Mucosa of rectum (tissue), 2 donors: ENCODE measurements at regions not wholly inside any gene's neighbourhood (a gene's known extent, or its start where the extent isn't known, plus 50 kb on each side); places are given as distances from the start of the nearest gene placed in this dataset.

Source experiments
- H3K27ac ChIP-seq, 2 donors: one replicate each; pipeline ENCODE4 v1.7.0; 2013; ENCODE audit warnings: inconsistent platforms in 2 of 2, low read depth in 2 of 2, low read length in 2 of 2
- H3K27me3 ChIP-seq, 2 donors: one replicate each; pipeline ENCODE4 v1.7.0; 2013; ENCODE audit warnings: low read length in 2 of 2; ENCODE audit not compliant: control insufficient read depth in 2 of 2, insufficient read depth in 2 of 2
- H3K36me3 ChIP-seq, 2 donors: one replicate each; pipeline ENCODE4 v1.7.0; 2013; ENCODE audit warnings: low read length in 2 of 2; ENCODE audit not compliant: control insufficient read depth in 2 of 2, insufficient read depth in 2 of 2
- H3K4me1 ChIP-seq, 2 donors: one replicate each; pipeline ENCODE4 v1.7.0; 2013; ENCODE audit warnings: low read length in 2 of 2, mild to moderate bottlenecking in 1 of 2; ENCODE audit not compliant: control insufficient read depth in 2 of 2, insufficient read depth in 2 of 2
- H3K4me3 ChIP-seq, 2 donors: one replicate each; pipeline ENCODE4 v1.7.0; 2013; ENCODE audit warnings: low read length in 2 of 2
- H3K9ac ChIP-seq, 2 donors: one replicate each; pipeline ENCODE4 v1.7.0; 2013; ENCODE audit warnings: low read length in 2 of 2, low read depth in 1 of 2, mild to moderate bottlenecking in 1 of 2
- H3K9me3 ChIP-seq, 2 donors: one replicate each; pipeline ENCODE4 v1.7.0; 2013; ENCODE audit warnings: low read length in 2 of 2; ENCODE audit not compliant: control insufficient read depth in 2 of 2
- donor health status: healthy.
- donor health status: Normal muscosa, but diverticular disease.

GRCh38 chr17:12421077-12421476 is 244.6 kb upstream of the MYOCD start:
- H3K4me1 ChIP-seq = peaks cover 0 to 2% of the 10 kb centered on the region in 2 donors
- no peak overlapping the region for H3K4me3 ChIP-seq
- H3K27ac ChIP-seq = no peak overlapping the region
- H3K9me3 ChIP-seq = no peaks in the 10 kb centered on the region
- no peaks in the 10 kb centered on the region for H3K36me3 ChIP-seq
- no peaks in the 10 kb centered on the region for H3K27me3 ChIP-seq
- no peak overlapping the region for H3K9ac ChIP-seq

DNA sequence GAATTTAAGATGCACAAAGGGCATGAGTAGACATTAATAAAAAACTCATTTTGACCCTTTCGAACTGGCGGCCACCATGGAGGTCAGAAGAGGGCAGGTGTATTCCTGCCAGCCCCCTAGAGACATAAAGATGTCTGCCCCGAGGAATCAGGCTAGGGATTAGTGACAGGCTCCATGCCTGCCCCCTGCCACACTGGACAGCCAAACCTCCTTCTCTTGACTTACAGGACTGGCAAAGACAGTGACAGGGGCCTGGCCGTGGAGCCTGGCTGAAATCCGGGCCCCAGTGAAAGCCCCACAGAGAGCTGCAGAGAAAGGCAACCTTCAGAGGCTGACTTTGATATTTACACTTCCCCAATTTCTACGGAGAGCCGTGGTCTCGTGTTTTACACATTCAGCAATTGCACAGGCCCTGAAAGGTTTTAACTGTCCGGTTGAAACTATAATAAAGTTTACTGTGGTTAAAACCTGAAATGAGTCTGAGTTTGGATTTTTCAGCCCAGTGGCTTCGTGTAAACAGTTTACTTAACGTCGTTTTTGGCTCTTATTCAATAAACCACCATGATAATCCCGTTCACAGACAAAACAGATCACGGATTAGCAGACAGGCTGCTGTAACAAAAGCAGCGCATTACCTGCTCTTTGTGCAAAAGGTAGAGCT is 243.9 kb upstream of the MYOCD start:
- Histone ChIP-seq H3K4me1 (peaks cover 0 to 2% of the 10 kb centered on the region in 2 donors), H3K27ac (no peak overlapping the region), H3K4me3 (no peak overlapping the region), H3K9ac (no peak overlapping the region), H3K9me3 (no peaks in the 10 kb centered on the region), H3K36me3 (no peaks in the 10 kb centered on the region), H3K27me3 (no peaks in the 10 kb centered on the region)

GRCh38 chr17:12422651-12423050 is 243.0 kb upstream of the MYOCD start:
- H3K9me3 ChIP-seq = no peaks in the 10 kb centered on the region
- no peak overlapping the region for H3K4me3 ChIP-seq
- H3K36me3 ChIP-seq = no peaks in the 10 kb centered on the region
- no peaks in the 10 kb centered on the region for H3K27me3 ChIP-seq
- H3K9ac ChIP-seq = no peak overlapping the region
- H3K27ac ChIP-seq = no peak overlapping the region
- peaks cover 0 to 2% of the 10 kb centered on the region in 2 donors for H3K4me1 ChIP-seq

DNA sequence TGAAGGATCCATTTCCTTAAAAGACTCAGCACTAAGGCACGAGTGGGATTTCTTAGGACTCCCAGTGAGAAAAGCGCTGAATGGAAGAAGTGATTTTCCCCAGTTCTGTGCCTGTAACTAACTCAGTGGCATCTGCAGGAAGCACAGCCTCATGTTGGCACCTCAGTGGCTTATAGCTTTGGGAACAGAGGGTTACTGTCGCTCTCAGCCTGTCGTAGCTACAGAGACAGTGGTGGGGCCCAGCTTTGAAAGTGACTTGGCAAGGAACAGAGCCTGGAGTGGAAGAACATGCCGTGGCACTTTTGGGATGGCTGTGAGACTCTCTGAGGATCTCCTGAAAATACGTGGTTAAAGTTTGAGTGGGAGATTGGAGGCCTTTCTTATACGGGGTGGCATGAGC is 242.4 kb upstream of the MYOCD start:
- Histone ChIP-seq H3K4me1 (peaks cover 0 to 2% of the 10 kb centered on the region in 2 donors), H3K9ac (no peak overlapping the region), H3K4me3 (no peak overlapping the region), H3K9me3 (no peaks in the 10 kb centered on the region), H3K27me3 (no peaks in the 10 kb centered on the region), H3K36me3 (no peaks in the 10 kb centered on the region), H3K27ac (no peak overlapping the region)

DNA sequence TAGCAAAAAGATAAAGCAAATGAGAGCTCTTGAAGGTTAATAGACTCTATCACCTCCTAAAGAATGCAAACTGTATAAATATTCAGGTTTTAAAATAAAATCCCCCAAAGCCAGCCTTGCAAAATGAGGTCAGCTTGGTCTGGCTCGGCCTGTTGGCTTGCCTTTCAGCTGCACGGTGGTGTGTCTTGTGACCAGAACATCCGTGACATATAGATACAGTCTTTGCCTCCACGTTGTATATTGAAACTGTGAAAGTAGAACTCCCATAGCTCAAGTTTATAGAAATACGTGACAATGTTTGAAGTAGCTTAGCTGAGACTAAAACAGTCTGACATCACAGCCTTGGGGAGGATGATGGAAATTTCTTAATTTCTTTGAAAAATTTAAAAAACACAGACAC is 236.6 kb upstream of the MYOCD start:
- H3K4me1 ChIP-seq = no peaks in the 10 kb centered on the region
- H3K9ac ChIP-seq = no peak overlapping the region
- no peaks in the 10 kb centered on the region for H3K27me3 ChIP-seq
- H3K27ac ChIP-seq = no peak overlapping the region
- H3K4me3 ChIP-seq = no peak overlapping the region
- no peaks in the 10 kb centered on the region for H3K9me3 ChIP-seq
- H3K36me3 ChIP-seq = no peaks in the 10 kb centered on the region

GRCh38 chr17:12431188-12431587 is 234.5 kb upstream of the MYOCD start:
- no peak overlapping the region for H3K4me3 ChIP-seq
- H3K9ac ChIP-seq = no peak overlapping the region
- H3K9me3 ChIP-seq = no peaks in the 10 kb centered on the region
- no peaks in the 10 kb centered on the region for H3K27me3 ChIP-seq
- H3K4me1 ChIP-seq = no peaks in the 10 kb centered on the region
- H3K27ac ChIP-seq = no peak overlapping the region
- no peaks in the 10 kb centered on the region for H3K36me3 ChIP-seq

DNA sequence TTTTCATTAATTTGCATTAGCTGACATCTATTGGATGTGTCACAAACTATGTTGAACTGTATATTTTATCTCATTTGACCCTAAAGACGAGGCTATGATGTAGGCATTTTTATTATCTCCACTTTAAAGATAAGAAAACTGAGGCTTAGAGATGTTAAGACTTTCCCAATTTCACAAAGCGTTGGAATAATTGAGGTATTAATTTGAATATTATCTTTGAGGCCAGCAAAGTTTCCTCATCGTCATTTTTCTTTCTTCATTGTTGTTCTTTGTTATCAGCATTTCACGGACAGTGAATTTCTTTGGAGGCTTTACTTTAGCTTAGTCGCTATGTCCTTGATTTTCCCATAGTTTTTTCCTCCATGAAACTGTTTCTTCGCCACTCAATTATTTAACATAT is 227.5 kb upstream of the MYOCD start:
- Histone ChIP-seq H3K9me3 (no peaks in the 10 kb centered on the region), H3K27me3 (no peaks in the 10 kb centered on the region), H3K9ac (no peak overlapping the region), H3K36me3 (no peaks in the 10 kb centered on the region), H3K4me1 (no peaks in the 10 kb centered on the region), H3K27ac (no peak overlapping the region), H3K4me3 (no peak overlapping the region)

DNA sequence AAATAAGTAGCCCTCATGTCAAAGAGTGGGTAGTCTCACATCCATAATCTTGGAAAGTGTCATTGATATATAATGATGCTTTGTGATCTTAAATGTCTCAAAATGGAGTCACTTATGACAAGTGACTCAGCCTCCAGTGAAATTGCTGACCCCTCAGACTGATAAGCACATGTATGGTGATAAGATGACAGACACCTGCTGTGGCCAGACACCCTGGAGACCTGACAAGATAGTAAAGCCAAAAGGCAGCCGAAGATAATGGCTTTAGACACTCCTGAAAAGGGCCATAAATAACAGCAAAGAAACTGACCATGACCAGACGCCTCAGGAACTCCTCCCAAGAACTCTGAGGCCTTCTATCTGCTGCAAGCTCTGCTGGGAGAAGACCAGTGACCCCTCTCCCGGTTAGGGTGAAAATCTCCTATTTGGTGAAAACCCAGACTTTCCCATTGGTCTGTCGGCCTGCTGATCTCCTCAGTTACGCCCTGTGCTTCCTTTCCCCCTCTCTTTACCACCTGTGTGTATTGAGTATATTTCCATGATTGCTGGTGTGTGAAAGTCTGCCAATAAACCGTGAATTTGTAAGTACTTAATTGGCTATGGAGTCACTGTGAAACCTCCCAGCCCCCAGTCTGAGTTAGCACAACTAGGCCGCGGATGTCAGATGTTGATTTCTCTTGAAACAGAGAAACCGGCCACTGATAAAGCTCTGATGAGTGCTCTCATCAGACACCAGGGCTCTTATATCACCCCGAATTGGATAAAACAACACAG is 226.7 kb upstream of the MYOCD start:
- Histone ChIP-seq H3K4me1 (no peaks in the 10 kb centered on the region), H3K9ac (no peak overlapping the region), H3K27ac (no peak overlapping the region), H3K27me3 (no peaks in the 10 kb centered on the region), H3K4me3 (no peak overlapping the region), H3K9me3 (no peaks in the 10 kb centered on the region), H3K36me3 (no peaks in the 10 kb centered on the region)

DNA sequence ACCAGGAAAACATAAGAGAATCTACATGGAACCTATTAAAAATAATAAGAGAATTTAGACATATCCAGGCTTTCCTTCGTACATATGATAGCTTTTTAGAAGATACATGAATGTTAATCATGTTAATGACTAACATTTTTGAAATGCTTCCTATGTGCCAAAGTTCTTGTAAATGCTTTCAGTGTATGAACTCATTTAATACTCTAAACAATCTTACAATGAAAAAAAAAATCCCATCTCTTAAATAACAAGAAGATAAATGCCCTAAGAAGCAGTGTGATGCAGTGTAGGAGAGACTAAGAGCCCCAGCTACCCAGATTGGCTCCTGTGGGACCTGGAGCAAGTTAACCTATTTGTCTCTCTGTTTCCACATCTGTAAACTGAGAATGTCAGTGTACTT is 220.4 kb upstream of the MYOCD start:
- Histone ChIP-seq H3K36me3 (no peaks in the 10 kb centered on the region), H3K27me3 (no peaks in the 10 kb centered on the region)

GRCh38 chr17:12457493-12457892 is 208.2 kb upstream of the MYOCD start:
- H3K27me3 ChIP-seq = no peaks in the 10 kb centered on the region
- H3K27ac ChIP-seq = no peak overlapping the region
- H3K36me3 ChIP-seq = no peaks in the 10 kb centered on the region
- no peak overlapping the region for H3K9ac ChIP-seq
- no peaks in the 10 kb centered on the region for H3K4me1 ChIP-seq
- H3K4me3 ChIP-seq = no peak overlapping the region
- H3K9me3 ChIP-seq = no peaks in the 10 kb centered on the region

More for the DNA sequence above, 220.4 kb upstream of the MYOCD start:
- no peak overlapping the region for H3K27ac ChIP-seq
- H3K4me3 ChIP-seq = no peak overlapping the region
- no peaks in the 10 kb centered on the region for H3K4me1 ChIP-seq
- H3K9me3 ChIP-seq = no peaks in the 10 kb centered on the region
- H3K9ac ChIP-seq = no peak overlapping the region
